ENCODE measurements at regions not wholly inside any gene's neighbourhood (a gene's known extent, or its start where the extent isn't known, plus 50 kb on each side); places are given as distances from the start of the nearest gene placed in this dataset.

- TF ChIP-seq, protein P1, sequence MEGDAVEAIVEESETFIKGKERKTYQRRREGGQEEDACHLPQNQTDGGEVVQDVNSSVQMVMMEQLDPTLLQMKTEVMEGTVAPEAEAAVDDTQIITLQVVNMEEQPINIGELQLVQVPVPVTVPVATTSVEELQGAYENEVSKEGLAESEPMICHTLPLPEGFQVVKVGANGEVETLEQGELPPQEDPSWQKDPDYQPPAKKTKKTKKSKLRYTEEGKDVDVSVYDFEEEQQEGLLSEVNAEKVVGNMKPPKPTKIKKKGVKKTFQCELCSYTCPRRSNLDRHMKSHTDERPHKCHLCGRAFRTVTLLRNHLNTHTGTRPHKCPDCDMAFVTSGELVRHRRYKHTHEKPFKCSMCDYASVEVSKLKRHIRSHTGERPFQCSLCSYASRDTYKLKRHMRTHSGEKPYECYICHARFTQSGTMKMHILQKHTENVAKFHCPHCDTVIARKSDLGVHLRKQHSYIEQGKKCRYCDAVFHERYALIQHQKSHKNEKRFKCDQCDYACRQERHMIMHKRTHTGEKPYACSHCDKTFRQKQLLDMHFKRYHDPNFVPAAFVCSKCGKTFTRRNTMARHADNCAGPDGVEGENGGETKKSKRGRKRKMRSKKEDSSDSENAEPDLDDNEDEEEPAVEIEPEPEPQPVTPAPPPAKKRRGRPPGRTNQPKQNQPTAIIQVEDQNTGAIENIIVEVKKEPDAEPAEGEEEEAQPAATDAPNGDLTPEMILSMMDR (conservative IDR thresholded peaks at IDR 0.05), result no peak
- no peak for TF ChIP-seq EZH2 (IDR thresholded peaks at IDR 0.05; ENCODE audit: low read depth)
Measured at GRCh38 chr4:132530861-132531260, 618.2 kb upstream of the PCDH10 start.

Measured in PC-9 (cell line).